ENCODE measurements at regions not wholly inside any gene's neighbourhood (a gene's known extent, or its start where the extent isn't known, plus 50 kb on each side); places are given as distances from the start of the nearest gene placed in this dataset.

- TF ChIP-seq CTCF (IDR thresholded peaks at IDR 0.05; ENCODE audit: borderline replicate concordance, insufficient read depth, low read depth, low read length), result no peak
- no peak overlapping the region for H3K4me3 ChIP-seq (ENCODE audit: low read depth, low read length)
These were observed 64.8 kb upstream of the MEOX2 start for GRCh38 chr7:15751191-15751701.

GRCh38 chr7:15750727-15751126 is 64.2 kb upstream of the MEOX2 start:
- TF ChIP-seq CTCF (IDR thresholded peaks at IDR 0.05; ENCODE audit: borderline replicate concordance, insufficient read depth, low read depth, low read length), result no peak

DNA sequence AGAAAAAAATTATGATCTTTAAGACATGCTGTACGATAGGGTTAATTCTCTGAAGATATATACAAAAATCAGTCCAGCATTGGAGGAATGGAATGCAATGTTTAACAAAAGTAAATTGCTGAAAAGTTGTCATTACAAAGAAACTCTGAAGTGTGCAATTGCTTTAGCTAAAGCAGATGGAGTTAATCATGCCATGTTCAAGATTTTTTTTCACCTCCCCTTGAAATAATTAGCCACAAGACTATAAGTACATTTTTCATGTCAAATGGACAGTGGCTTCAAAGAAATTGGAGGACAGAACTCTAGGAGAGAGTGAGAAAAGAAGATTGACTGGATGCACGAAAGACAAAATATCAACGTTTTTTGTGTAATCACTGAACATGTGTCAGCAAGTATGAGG is 63.1 kb upstream of the MEOX2 start:
- no peak for TF ChIP-seq CTCF (IDR thresholded peaks at IDR 0.05; ENCODE audit: borderline replicate concordance, insufficient read depth, low read depth, low read length)
- H3K4me3 ChIP-seq (ENCODE audit: low read depth, low read length), result no peak overlapping the region

More at GRCh38 chr7:15750727-15751126, 64.2 kb upstream of the MEOX2 start:
- H3K4me3 ChIP-seq (ENCODE audit: low read depth, low read length), result no peak overlapping the region

DNA sequence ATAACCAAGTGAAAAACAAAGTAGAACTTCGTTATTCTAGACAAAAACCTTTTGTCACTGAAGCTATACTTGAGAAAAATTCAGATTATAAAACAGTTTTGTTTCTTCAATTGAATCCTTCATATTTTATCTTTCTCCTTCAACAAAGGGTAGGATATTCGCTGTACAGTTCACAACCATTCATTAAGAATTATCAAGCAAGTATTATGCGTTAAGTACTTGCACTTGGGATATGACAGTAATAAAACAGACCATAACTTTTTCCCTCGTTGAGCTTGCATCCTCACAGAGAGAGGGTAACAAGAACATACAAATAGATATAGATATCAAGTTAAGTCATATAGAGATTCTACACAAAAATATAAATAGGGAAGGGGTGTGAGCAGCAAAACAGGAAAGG is 61.2 kb upstream of the MEOX2 start:
- no peak overlapping the region for H3K4me3 ChIP-seq (ENCODE audit: low read depth, low read length)
- no peak for TF ChIP-seq CTCF (IDR thresholded peaks at IDR 0.05; ENCODE audit: borderline replicate concordance, insufficient read depth, low read depth, low read length)

DNA sequence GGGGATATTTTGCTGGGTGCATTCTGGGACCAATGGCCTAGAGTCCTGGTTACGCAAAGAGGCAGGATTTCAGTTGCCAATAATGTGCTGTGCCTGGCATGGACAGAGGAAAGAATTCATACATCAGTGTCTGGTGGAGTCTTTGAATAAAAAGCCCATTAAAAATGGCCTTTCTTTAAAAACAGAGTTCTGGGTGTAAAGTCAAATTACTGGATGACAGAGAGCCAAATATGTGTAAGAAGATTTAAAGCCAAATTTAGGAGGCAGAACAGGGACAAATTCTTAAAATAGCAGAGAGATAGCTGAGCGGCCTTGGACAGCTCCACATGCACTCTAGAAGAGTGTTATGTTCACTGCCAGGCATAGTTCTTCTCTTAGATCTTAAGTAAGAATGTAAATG is 60.8 kb upstream of the MEOX2 start:
- no peak for TF ChIP-seq CTCF (IDR thresholded peaks at IDR 0.05; ENCODE audit: borderline replicate concordance, insufficient read depth, low read depth, low read length)
- no peak overlapping the region for H3K4me3 ChIP-seq (ENCODE audit: low read depth, low read length)

DNA sequence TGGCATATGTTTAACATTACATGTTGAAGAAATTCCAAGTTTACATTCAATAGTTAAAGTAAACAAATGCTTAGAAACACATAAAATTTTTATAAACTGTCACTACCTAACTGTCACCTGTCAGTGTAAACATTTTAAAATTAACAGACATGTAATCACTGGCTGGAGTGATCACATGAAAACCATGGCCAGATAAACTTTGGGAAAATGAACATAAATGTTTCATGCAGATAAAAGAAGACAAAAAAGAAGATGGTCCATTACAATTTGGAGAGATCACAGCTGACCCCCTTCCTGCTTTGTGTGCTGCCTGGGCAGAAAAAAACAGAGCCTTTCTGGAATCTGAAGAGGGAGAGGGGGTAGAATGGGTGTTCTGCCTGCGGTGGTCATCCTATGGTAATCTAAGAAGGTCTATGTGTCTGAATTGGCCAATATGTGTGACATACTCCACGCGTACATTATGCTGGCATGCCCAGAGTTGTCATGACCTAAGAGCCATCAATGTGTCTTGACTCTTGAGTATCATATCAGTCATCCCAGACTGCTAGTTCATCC is 57.5 kb upstream of the MEOX2 start:
- TF ChIP-seq CTCF (IDR thresholded peaks at IDR 0.05; ENCODE audit: borderline replicate concordance, insufficient read depth, low read depth, low read length), result no peak
- no peak overlapping the region for H3K4me3 ChIP-seq (ENCODE audit: low read depth, low read length)

GRCh38 chr7:15737601-15738000 is 51.1 kb upstream of the MEOX2 start:
- TF ChIP-seq CTCF (IDR thresholded peaks at IDR 0.05; ENCODE audit: borderline replicate concordance, insufficient read depth, low read depth, low read length), result no peak
- no peak overlapping the region for H3K4me3 ChIP-seq (ENCODE audit: low read depth, low read length)

Measured in GM12875 (cell line).